ENCODE measurements at regions not wholly inside any gene's neighbourhood (a gene's known extent, or its start where the extent isn't known, plus 50 kb on each side); places are given as distances from the start of the nearest gene placed in this dataset.

DNA sequence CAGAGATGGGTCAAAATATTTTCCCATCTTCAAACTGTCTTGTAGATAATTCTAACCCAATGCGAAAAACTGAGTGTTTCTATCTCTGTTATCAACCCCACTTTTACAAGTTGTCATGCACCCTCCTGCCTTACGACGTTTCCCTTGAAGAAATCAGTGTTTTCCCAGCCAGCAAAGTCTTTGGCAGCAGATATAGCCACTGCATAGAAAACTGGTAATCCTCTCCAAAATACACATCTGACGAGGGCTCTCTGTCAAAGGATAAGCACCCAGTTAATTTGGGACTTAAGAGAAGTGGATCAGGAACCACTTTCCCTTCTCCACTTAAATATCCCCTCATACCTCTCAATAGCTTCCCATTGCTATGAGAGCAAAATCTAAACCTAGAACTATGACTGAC, 351.9 kb upstream of the MIR17HG start:
- H3K4me3 ChIP-seq (replicated peaks in 1 of 2; ENCODE audit: low read depth in 1 of 2, low read length in 2 of 2) = no peak overlapping the region
- no peak overlapping the region for H2AFZ ChIP-seq (ENCODE audit: low read depth, low read length, poor library complexity, severe bottlenecking)
- H3K4me2 ChIP-seq (ENCODE audit: low read length) = no peak overlapping the region
- TF ChIP-seq RAD21 (IDR thresholded peaks at IDR 0.05; ENCODE audit: low read depth) (no peak), SIN3A (IDR thresholded peaks at IDR 0.05; ENCODE audit: low read depth) (no peak), EZH2phosphoT487 (IDR thresholded peaks at IDR 0.05; ENCODE audit: borderline replicate concordance) (no peak), YY1 (IDR thresholded peaks at IDR 0.05; ENCODE audit: extremely low read depth, insufficient replicate concordance, low read depth, low read length) (no peak), POLR2A (IDR thresholded peaks at IDR 0.05; ENCODE audit: borderline replicate concordance, extremely low read depth, insufficient read depth, insufficient read length) (no peak), ZFX (IDR thresholded peaks at IDR 0.05) (no peak), JUND (IDR thresholded peaks at IDR 0.05) (no peak), CEBPB (IDR thresholded peaks at IDR 0.05; ENCODE audit: low read depth) (no peak), EZH2 (IDR thresholded peaks at IDR 0.05) (no peak), FOSL1 (IDR thresholded peaks at IDR 0.05; ENCODE audit: low read depth) (no peak), EGR1 (IDR thresholded peaks at IDR 0.05; ENCODE audit: low read depth) (no peak), CBX3 (IDR thresholded peaks at IDR 0.05; ENCODE audit: low read depth) (no peak)
- TF ChIP-seq, protein P1, sequence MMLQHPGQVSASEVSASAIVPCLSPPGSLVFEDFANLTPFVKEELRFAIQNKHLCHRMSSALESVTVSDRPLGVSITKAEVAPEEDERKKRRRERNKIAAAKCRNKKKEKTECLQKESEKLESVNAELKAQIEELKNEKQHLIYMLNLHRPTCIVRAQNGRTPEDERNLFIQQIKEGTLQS (IDR thresholded peaks at IDR 0.05) = no peak
- ChIA-PET CTCF (no interaction called here), POLR2A (no interaction called here), RAD21 (ENCODE audit: low non-redundant PET in 1 of 2, low total read pairs in 2 of 2, uncharacterized antibody in 2 of 2, unreplicated experiment in 2 of 2) (no interaction called here)
- no peaks in the 10 kb centered on the region; a peak in 1 of 4 replicates for H3K9me3 ChIP-seq (ENCODE audit: control insufficient read depth in 1 of 2, insufficient read depth in 1 of 2, low read depth in 1 of 2, low read length in 2 of 2)
- no peaks in the 10 kb centered on the region for H3K36me3 ChIP-seq (ENCODE audit: control insufficient read depth in 1 of 2, insufficient read depth in 2 of 2, low read length in 2 of 2)
- H3K79me2 ChIP-seq (ENCODE audit: insufficient read depth, low read length) = no peaks in the 10 kb centered on the region
- no peak overlapping the region for H3K9ac ChIP-seq (ENCODE audit: low read length)
- intact Hi-C loops (cut with micrococcal nuclease) = no loop called here
- ATAC-seq (no peak), DNase-seq (ENCODE audit: low read depth, low spot score) (no peak)
- no peaks in the 10 kb centered on the region for H3K9me2 ChIP-seq (ENCODE audit: insufficient read depth)
- BruUV-seq (replicated peaks) = no TSS peak
- no peaks in the 10 kb centered on the region for H3K27me3 ChIP-seq (ENCODE audit: insufficient read depth, low read length)
- no peaks in the 10 kb centered on the region for H4K20me1 ChIP-seq (ENCODE audit: insufficient read depth)
- H3K27ac ChIP-seq (ENCODE audit: low read depth, low read length) = no peak overlapping the region
- no peaks in the 10 kb centered on the region for H3K4me1 ChIP-seq (ENCODE audit: control insufficient read depth in 1 of 2, insufficient read depth in 2 of 2, low read length in 2 of 2)

DNA sequence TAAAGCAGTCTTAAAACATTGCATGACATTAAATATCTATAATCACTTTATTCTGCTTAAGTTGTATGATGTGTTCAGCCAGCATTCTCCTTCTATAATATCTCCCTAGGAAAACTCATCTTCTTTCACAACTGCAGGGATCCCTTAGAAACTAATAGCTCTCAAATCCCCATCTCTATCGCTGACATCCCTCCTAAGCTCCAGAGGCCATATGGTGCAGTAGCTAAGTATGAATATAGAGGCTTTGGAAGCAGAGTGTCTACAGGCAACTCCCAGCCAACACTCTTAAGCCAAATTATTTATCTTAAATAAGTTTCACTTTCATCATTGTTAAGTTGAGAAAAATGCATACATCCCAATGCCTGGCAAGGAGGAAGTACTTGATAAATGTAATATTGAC, 349.5 kb upstream of the MIR17HG start:
- Histone ChIP-seq H3K9ac (ENCODE audit: low read length) (no peak overlapping the region), H3K9me2 (ENCODE audit: insufficient read depth) (no peaks in the 10 kb centered on the region), H3K27ac (ENCODE audit: low read depth, low read length) (no peak overlapping the region), H3K27me3 (ENCODE audit: insufficient read depth, low read length) (no peaks in the 10 kb centered on the region), H3K79me2 (ENCODE audit: insufficient read depth, low read length) (no peaks in the 10 kb centered on the region), H3K9me3 (ENCODE audit: control insufficient read depth in 1 of 2, insufficient read depth in 1 of 2, low read depth in 1 of 2, low read length in 2 of 2) (no peaks in the 10 kb centered on the region; a peak in 1 of 4 replicates), H2AFZ (ENCODE audit: low read depth, low read length, poor library complexity, severe bottlenecking) (no peak overlapping the region), H4K20me1 (ENCODE audit: insufficient read depth) (no peaks in the 10 kb centered on the region), H3K4me3 (replicated peaks in 1 of 2; ENCODE audit: low read depth in 1 of 2, low read length in 2 of 2) (no peak overlapping the region), H3K4me2 (ENCODE audit: low read length) (no peak overlapping the region), H3K4me1 (ENCODE audit: control insufficient read depth in 1 of 2, insufficient read depth in 2 of 2, low read length in 2 of 2) (no peaks in the 10 kb centered on the region), H3K36me3 (ENCODE audit: control insufficient read depth in 1 of 2, insufficient read depth in 2 of 2, low read length in 2 of 2) (no peaks in the 10 kb centered on the region)
- CTCF ChIA-PET = no interaction called here
- RAD21 ChIA-PET (ENCODE audit: low non-redundant PET in 1 of 2, low total read pairs in 2 of 2, uncharacterized antibody in 2 of 2, unreplicated experiment in 2 of 2) = no interaction called here
- ATAC-seq (no peak), DNase-seq (ENCODE audit: low read depth, low spot score) (no peak)
- BruUV-seq (replicated peaks) = no TSS peak
- intact Hi-C loops (cut with micrococcal nuclease) = no loop called here
- POLR2A ChIA-PET = no interaction called here
- TF ChIP-seq SP1 (IDR thresholded peaks at IDR 0.05; ENCODE audit: low read depth) (no peak), POLR2A (IDR thresholded peaks at IDR 0.05; ENCODE audit: borderline replicate concordance, extremely low read depth, insufficient read depth, insufficient read length) (no peak), CBX3 (IDR thresholded peaks at IDR 0.05; ENCODE audit: low read depth) (no peak), EZH2 (IDR thresholded peaks at IDR 0.05) (no peak), EZH2phosphoT487 (IDR thresholded peaks at IDR 0.05; ENCODE audit: borderline replicate concordance) (no peak), FOSL1 (IDR thresholded peaks at IDR 0.05; ENCODE audit: low read depth) (no peak), TCF7L2 (IDR thresholded peaks at IDR 0.05; ENCODE audit: borderline replicate concordance, extremely low read depth, insufficient read depth, insufficient read length) (no peak), ZFX (IDR thresholded peaks at IDR 0.05) (no peak), SRF (IDR thresholded peaks at IDR 0.05; ENCODE audit: low read depth) (no peak), RAD21 (IDR thresholded peaks at IDR 0.05; ENCODE audit: low read depth) (no peak), JUND (IDR thresholded peaks at IDR 0.05) (no peak), YY1 (IDR thresholded peaks at IDR 0.05; ENCODE audit: extremely low read depth, insufficient replicate concordance, low read depth, low read length) (no peak), POLR2AphosphoS5 (IDR thresholded peaks at IDR 0.05; ENCODE audit: low read depth, low read length) (no peak), ZNF274 (IDR thresholded peaks at IDR 0.05; ENCODE audit: low read depth, low read length) (no peak), CEBPB (IDR thresholded peaks at IDR 0.05; ENCODE audit: low read depth) (no peak), ELF1 (IDR thresholded peaks at IDR 0.05; ENCODE audit: borderline replicate concordance, low read depth) (no peak), SIN3A (IDR thresholded peaks at IDR 0.05; ENCODE audit: low read depth) (no peak)
- TF ChIP-seq, protein P1 (IDR thresholded peaks at IDR 0.05) = no peak
- TF ChIP-seq, protein P2, sequence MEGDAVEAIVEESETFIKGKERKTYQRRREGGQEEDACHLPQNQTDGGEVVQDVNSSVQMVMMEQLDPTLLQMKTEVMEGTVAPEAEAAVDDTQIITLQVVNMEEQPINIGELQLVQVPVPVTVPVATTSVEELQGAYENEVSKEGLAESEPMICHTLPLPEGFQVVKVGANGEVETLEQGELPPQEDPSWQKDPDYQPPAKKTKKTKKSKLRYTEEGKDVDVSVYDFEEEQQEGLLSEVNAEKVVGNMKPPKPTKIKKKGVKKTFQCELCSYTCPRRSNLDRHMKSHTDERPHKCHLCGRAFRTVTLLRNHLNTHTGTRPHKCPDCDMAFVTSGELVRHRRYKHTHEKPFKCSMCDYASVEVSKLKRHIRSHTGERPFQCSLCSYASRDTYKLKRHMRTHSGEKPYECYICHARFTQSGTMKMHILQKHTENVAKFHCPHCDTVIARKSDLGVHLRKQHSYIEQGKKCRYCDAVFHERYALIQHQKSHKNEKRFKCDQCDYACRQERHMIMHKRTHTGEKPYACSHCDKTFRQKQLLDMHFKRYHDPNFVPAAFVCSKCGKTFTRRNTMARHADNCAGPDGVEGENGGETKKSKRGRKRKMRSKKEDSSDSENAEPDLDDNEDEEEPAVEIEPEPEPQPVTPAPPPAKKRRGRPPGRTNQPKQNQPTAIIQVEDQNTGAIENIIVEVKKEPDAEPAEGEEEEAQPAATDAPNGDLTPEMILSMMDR (IDR thresholded peaks at IDR 0.05 in 2 of 3, conservative IDR thresholded peaks at IDR 0.05 in 1 of 3; ENCODE audit: borderline replicate concordance in 1 of 3, insufficient read depth in 1 of 3, low read depth in 2 of 3, low read length in 2 of 3) = no peak

All from HCT116 (cell line).